Fibroblast of lung (primary cell): ENCODE measurements at regions not wholly inside any gene's neighbourhood (a gene's known extent, or its start where the extent isn't known, plus 50 kb on each side); places are given as distances from the start of the nearest gene placed in this dataset.

ENCODE experiments used
- DNase-seq, 2 donors: peaks; one replicate each; pipeline versions ENCODE4 v3.0.0 to v3.0.0-alpha.2; 2010; ENCODE audit warnings: low read depth in 2 of 2
- H2AFZ ChIP-seq: 2 replicates; pipeline ENCODE4 v1.5.1; 2012; ENCODE audit warnings: low read length, control low read depth, inconsistent platforms
- H3K27ac ChIP-seq: 2 replicates; pipeline ENCODE4 v1.5.1; 2011; ENCODE audit warnings: low read length, control low read depth; ENCODE audit not compliant: insufficient read depth
- H3K27me3 ChIP-seq: 2 replicates; pipeline ENCODE4 v1.5.1; 2011; ENCODE audit warnings: mild to moderate bottlenecking, low read length; ENCODE audit not compliant: control insufficient read depth, insufficient read depth
- H3K36me3 ChIP-seq: 2 replicates; pipeline ENCODE4 v1.5.1; 2011; ENCODE audit warnings: low read length; ENCODE audit not compliant: control insufficient read depth, insufficient read depth
- H3K4me1 ChIP-seq: 2 replicates; pipeline ENCODE4 v1.5.1; 2011; ENCODE audit warnings: low read length; ENCODE audit not compliant: control insufficient read depth, insufficient read depth; ENCODE audit errors: extremely low read depth
- H3K4me2 ChIP-seq: 2 replicates; pipeline ENCODE4 v1.5.1; 2011; ENCODE audit warnings: low read length, control low read depth; ENCODE audit not compliant: insufficient read depth; ENCODE audit errors: extremely low read depth
- H3K4me3 ChIP-seq, 4 experiments: fragments of 200-600 bp in 1 of 4; sonication (generic) in 1 of 4; replicated peaks in 1 of 4; 2 replicates each; pipeline ENCODE4 v1.5.1; 2011 to 2016; ENCODE audit warnings: low read length in 4 of 4, low read depth in 3 of 4, mild to moderate bottlenecking in 3 of 4, control low read depth in 2 of 4, inconsistent platforms in 1 of 4, mixed read lengths in 1 of 4; ENCODE audit not compliant: insufficient read depth in 1 of 4; ENCODE audit errors: control extremely low read depth in 1 of 4
- H3K79me2 ChIP-seq: 2 replicates; pipeline ENCODE4 v1.5.1; 2012; ENCODE audit warnings: mild to moderate bottlenecking, low read length, inconsistent platforms; ENCODE audit not compliant: control insufficient read depth, insufficient read depth
- H3K9ac ChIP-seq: 2 replicates; pipeline ENCODE4 v1.5.1; 2011; ENCODE audit warnings: mild to moderate bottlenecking, low read length, control low read depth; ENCODE audit not compliant: insufficient read depth
- H3K9me3 ChIP-seq: 2 replicates; pipeline ENCODE4 v1.5.1; 2012; ENCODE audit warnings: low read depth, low read length; ENCODE audit not compliant: control insufficient read depth, insufficient read depth
- H4K20me1 ChIP-seq: 2 replicates; pipeline ENCODE4 v1.5.1; 2011; ENCODE audit warnings: low read length; ENCODE audit not compliant: control insufficient read depth, insufficient read depth; ENCODE audit errors: extremely low read depth
- EZH2 ChIP-seq: IDR thresholded peaks from 2 replicates; pipeline ENCODE4 v1.5.1; 2012; ENCODE audit warnings: low read length, control low read depth, mild to moderate bottlenecking; ENCODE audit errors: missing control alignments
- TF ChIP-seq, protein P1 (sequence below), 2 donors: IDR thresholded peaks in 1 of 2; conservative IDR thresholded peaks in 1 of 2; 1 replicate in 1 of 2; 2 replicates in 1 of 2; pipeline ENCODE4 v1.5.1; 2011 to 2012; ENCODE audit warnings: low read length in 2 of 2, control low read depth in 1 of 2, inconsistent platforms in 1 of 2, low read depth in 1 of 2, mild to moderate bottlenecking in 1 of 2

DNA sequence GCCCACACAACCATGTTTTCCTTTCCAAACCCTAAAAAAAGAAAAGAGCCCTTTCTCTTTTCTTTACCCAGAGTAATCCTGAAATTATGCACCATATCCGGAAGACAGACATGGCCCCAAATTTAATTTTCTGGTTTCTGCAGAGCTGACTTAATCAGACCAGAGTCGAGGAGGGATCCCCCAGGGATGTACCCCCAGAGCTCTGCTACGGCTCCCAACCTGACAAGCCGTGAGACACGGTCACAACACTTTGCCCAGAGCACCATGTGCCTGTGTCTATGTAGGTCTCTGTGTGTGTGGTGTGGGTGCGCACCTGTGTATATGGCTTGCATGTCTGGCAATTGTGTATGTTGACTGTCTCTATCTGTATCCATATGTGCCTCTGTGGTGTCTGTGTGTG lies 77.6 kb upstream of the CLMN start:
- TF ChIP-seq, protein P1, sequence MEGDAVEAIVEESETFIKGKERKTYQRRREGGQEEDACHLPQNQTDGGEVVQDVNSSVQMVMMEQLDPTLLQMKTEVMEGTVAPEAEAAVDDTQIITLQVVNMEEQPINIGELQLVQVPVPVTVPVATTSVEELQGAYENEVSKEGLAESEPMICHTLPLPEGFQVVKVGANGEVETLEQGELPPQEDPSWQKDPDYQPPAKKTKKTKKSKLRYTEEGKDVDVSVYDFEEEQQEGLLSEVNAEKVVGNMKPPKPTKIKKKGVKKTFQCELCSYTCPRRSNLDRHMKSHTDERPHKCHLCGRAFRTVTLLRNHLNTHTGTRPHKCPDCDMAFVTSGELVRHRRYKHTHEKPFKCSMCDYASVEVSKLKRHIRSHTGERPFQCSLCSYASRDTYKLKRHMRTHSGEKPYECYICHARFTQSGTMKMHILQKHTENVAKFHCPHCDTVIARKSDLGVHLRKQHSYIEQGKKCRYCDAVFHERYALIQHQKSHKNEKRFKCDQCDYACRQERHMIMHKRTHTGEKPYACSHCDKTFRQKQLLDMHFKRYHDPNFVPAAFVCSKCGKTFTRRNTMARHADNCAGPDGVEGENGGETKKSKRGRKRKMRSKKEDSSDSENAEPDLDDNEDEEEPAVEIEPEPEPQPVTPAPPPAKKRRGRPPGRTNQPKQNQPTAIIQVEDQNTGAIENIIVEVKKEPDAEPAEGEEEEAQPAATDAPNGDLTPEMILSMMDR (conservative IDR thresholded peaks at IDR 0.05 in 1 of 2, IDR thresholded peaks at IDR 0.05 in 1 of 2; ENCODE audit: low read depth in 1 of 2, low read length in 2 of 2), result no peak
- no peak for TF ChIP-seq EZH2
- Histone ChIP-seq H3K4me2 (no peak overlapping the region), H3K27ac (no peak overlapping the region)

DNA sequence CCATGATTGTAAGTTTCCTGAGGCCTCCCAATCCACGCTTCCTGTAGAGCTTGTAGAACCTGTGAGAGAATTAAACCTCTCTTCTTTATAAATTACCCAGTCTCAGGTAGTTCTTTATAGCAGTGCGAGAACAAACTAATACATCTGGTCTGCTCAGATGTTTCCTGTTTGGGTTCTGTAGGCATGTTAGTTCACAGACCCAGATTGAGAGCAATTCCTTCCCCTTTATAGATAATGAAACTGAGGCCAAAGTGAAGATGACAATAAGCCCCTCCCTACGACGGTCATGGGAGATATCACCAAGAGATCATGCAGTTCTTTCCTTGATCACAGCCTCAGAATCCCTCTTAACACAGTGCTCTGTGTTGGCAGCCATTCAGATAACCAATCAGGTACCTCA lies 76.5 kb upstream of the CLMN start:
- Histone ChIP-seq H2AFZ (no peak overlapping the region), H3K79me2 (no peaks in the 10 kb centered on the region), H4K20me1 (no peaks in the 10 kb centered on the region), H3K4me1 (no peaks in the 10 kb centered on the region), H3K4me2 (no peak overlapping the region), H3K27ac (no peak overlapping the region), H3K36me3 (no peaks in the 10 kb centered on the region), H3K9ac (no peak overlapping the region), H3K4me3 (no peak overlapping the region), H3K27me3 (no peaks in the 10 kb centered on the region), H3K9me3 (no peaks in the 10 kb centered on the region)
- TF ChIP-seq EZH2, result no peak
- TF ChIP-seq, protein P1 (conservative IDR thresholded peaks at IDR 0.05 in 1 of 2, IDR thresholded peaks at IDR 0.05 in 1 of 2; ENCODE audit: low read depth in 1 of 2, low read length in 2 of 2), result no peak
- no peak for DNase-seq

More for the DNA sequence above, 77.6 kb upstream of the CLMN start:
- H3K4me3 ChIP-seq, result no peak overlapping the region
- no peak for DNase-seq
- H3K9ac ChIP-seq, result no peak overlapping the region
- H3K9me3 ChIP-seq, result no peaks in the 10 kb centered on the region
- H4K20me1 ChIP-seq, result no peaks in the 10 kb centered on the region
- H3K27me3 ChIP-seq, result no peaks in the 10 kb centered on the region
- no peaks in the 10 kb centered on the region for H3K4me1 ChIP-seq
- H2AFZ ChIP-seq, result no peak overlapping the region
- no peaks in the 10 kb centered on the region for H3K36me3 ChIP-seq
- no peaks in the 10 kb centered on the region for H3K79me2 ChIP-seq

- H3K4me3 ChIP-seq, result no peak overlapping the region
- no peaks in the 10 kb centered on the region for H3K27me3 ChIP-seq
- TF ChIP-seq, protein P1 (conservative IDR thresholded peaks at IDR 0.05 in 1 of 2, IDR thresholded peaks at IDR 0.05 in 1 of 2; ENCODE audit: low read depth in 1 of 2, low read length in 2 of 2), result no peak
- no peak for TF ChIP-seq EZH2
- H3K4me2 ChIP-seq, result no peak overlapping the region
- H3K27ac ChIP-seq, result no peak overlapping the region
- H4K20me1 ChIP-seq, result no peaks in the 10 kb centered on the region
- H3K79me2 ChIP-seq, result no peaks in the 10 kb centered on the region
- no peak for DNase-seq
- H3K9ac ChIP-seq, result no peak overlapping the region
- no peaks in the 10 kb centered on the region for H3K9me3 ChIP-seq
- no peaks in the 10 kb centered on the region for H3K4me1 ChIP-seq
- no peaks in the 10 kb centered on the region for H3K36me3 ChIP-seq
- no peak overlapping the region for H2AFZ ChIP-seq
Observed at GRCh38 chr14:95395098-95395737, 75.5 kb upstream of the CLMN start.
